ENCODE measurements at regions not wholly inside any gene's neighbourhood (a gene's known extent, or its start where the extent isn't known, plus 50 kb on each side); places are given as distances from the start of the nearest gene placed in this dataset.
"Not testable (repeated sequence)": the region's sequence is repeated elsewhere in the genome, so short reads cannot be mapped to it uniquely, and the experiment has no call there.

- Histone ChIP-seq H3K27me3 (ENCODE audit: control insufficient read depth, low read length) (no peaks in the 10 kb centered on the region), H3K4me2 (ENCODE audit: low read length) (no peak overlapping the region), H3K4me3 (ENCODE audit: low read length) (no peak overlapping the region), H3K27ac (ENCODE audit: low read depth, low read length) (no peak overlapping the region), H3F3A (ENCODE audit: control insufficient read depth, insufficient read depth) (no peaks in the 10 kb centered on the region), H3K79me2 (ENCODE audit: control insufficient read depth, low read length) (no peaks in the 10 kb centered on the region), H3K36me3 (ENCODE audit: control insufficient read depth, low read length) (no peaks in the 10 kb centered on the region), H4K20me1 (ENCODE audit: control insufficient read depth, insufficient read depth, low read depth, low read length) (no peaks in the 10 kb centered on the region), H3K4me1 (ENCODE audit: control insufficient read depth, low read length) (peaks cover 5% of the 10 kb centered on the region), H3K9me3 (ENCODE audit: control insufficient read depth, insufficient read depth, low read length) (0 out of 2 replicates have a peak, but pooled peaks cover 4% of the 10 kb centered on the region), H3K9me2 (replicated peaks; ENCODE audit: control insufficient read depth, low read length) (no peaks in the 10 kb centered on the region)
- TF ChIP-seq EZH2phosphoT487 (IDR thresholded peaks at IDR 0.05; ENCODE audit: borderline replicate concordance, low read length): no peak
- no peak for TF ChIP-seq CTCF (IDR thresholded peaks at IDR 0.05; ENCODE audit: low read depth, low read length, poor library complexity, severe bottlenecking)
Measured at GRCh38 chr5:42870882-42871418, 59.3 kb upstream of the SELENOP start.

- not testable (repeated sequence) for H3K9me2 ChIP-seq (replicated peaks; ENCODE audit: control insufficient read depth, low read length); H3K36me3 ChIP-seq (ENCODE audit: control insufficient read depth, low read length); H4K20me1 ChIP-seq (ENCODE audit: control insufficient read depth, insufficient read depth, low read depth, low read length); H3K27me3 ChIP-seq (ENCODE audit: control insufficient read depth, low read length); H3K4me3 ChIP-seq (ENCODE audit: low read length); H3K4me2 ChIP-seq (ENCODE audit: low read length); H3K79me2 ChIP-seq (ENCODE audit: control insufficient read depth, low read length); H3K9me3 ChIP-seq (ENCODE audit: control insufficient read depth, insufficient read depth, low read length); H3K27ac ChIP-seq (ENCODE audit: low read depth, low read length); H3K4me1 ChIP-seq (ENCODE audit: control insufficient read depth, low read length); H3F3A ChIP-seq (ENCODE audit: control insufficient read depth, insufficient read depth)
Measured at GRCh38 chr5:42868417-42868816, 56.7 kb upstream of the SELENOP start.

- H3K9me2 ChIP-seq (replicated peaks; ENCODE audit: control insufficient read depth, low read length); H3K36me3 ChIP-seq (ENCODE audit: control insufficient read depth, low read length); H3F3A ChIP-seq (ENCODE audit: control insufficient read depth, insufficient read depth); H3K27ac ChIP-seq (ENCODE audit: low read depth, low read length); H3K27me3 ChIP-seq (ENCODE audit: control insufficient read depth, low read length); H3K4me2 ChIP-seq (ENCODE audit: low read length); H3K9me3 ChIP-seq (ENCODE audit: control insufficient read depth, insufficient read depth, low read length); H3K4me1 ChIP-seq (ENCODE audit: control insufficient read depth, low read length); H3K4me3 ChIP-seq (ENCODE audit: low read length); H3K79me2 ChIP-seq (ENCODE audit: control insufficient read depth, low read length); H4K20me1 ChIP-seq (ENCODE audit: control insufficient read depth, insufficient read depth, low read depth, low read length): not testable (repeated sequence)
Measured at GRCh38 chr5:42864749-42865148, 53.1 kb upstream of the SELENOP start.

Measured in DOHH2 (cell line).